Heart right ventricle (tissue), 16 donors: ENCODE measurements at regions not wholly inside any gene's neighbourhood (a gene's known extent, or its start where the extent isn't known, plus 50 kb on each side); places are given as distances from the start of the nearest gene placed in this dataset.

Experiments
- ATAC-seq, 8 donors: fragments of 200-7000 bp; cut with Tn5 transposase; one replicate each; pipeline ENCODE4 v1.9.1; 2020; ENCODE audit warnings: mild to moderate bottlenecking in 8 of 8, moderate library complexity in 8 of 8, moderate number of reproducible peaks in 1 of 8
- DNase-seq, 2 donors: peaks; one replicate each; pipeline ENCODE4 v3.0.0-alpha.2; 2020
- H3K27ac ChIP-seq, 10 donors: fragments of 200-600 bp; sonication (generic) in 2 of 10; one replicate each; pipeline versions ENCODE4 v1.5.0 to v1.8.0; 2020 to 2022; ENCODE audit warnings: mild to moderate bottlenecking in 3 of 10
- H3K27me3 ChIP-seq, 7 donors: fragments of 200-600 bp; one replicate each; pipeline ENCODE4 v1.8.0; 2021 to 2022; ENCODE audit warnings: mild to moderate bottlenecking in 2 of 7
- H3K36me3 ChIP-seq, 9 donors: fragments of 200-600 bp; sonication (generic) in 1 of 9; one replicate each; pipeline versions ENCODE4 v1.5.0 to v1.8.0; 2020 to 2022; ENCODE audit warnings: mild to moderate bottlenecking in 2 of 9
- H3K4me1 ChIP-seq, 9 donors: fragments of 200-600 bp; sonication (generic) in 1 of 9; one replicate each; pipeline versions ENCODE4 v1.5.0 to v1.8.0; 2020 to 2022; ENCODE audit warnings: mild to moderate bottlenecking in 4 of 9
- H3K4me3 ChIP-seq, 10 donors: fragments of 200-600 bp; sonication (generic) in 2 of 10; one replicate each; pipeline versions ENCODE4 v1.5.0 to v1.8.0; 2020 to 2022; ENCODE audit warnings: mild to moderate bottlenecking in 7 of 10, moderate library complexity in 2 of 10
- H3K9me3 ChIP-seq, 11 donors: fragments of 200-600 bp in 10 of 11; sonication (generic) in 2 of 11; one replicate each; pipeline versions ENCODE4 v1.5.0 to v1.8.0; 2013 to 2022; ENCODE audit warnings: mild to moderate bottlenecking in 2 of 11, control low read depth in 1 of 11, moderate library complexity in 1 of 11
- WGBS, 2 donors: extraction: QIAGEN DNeasy Blood & Tissue Kit; methylation state at CpG; one replicate each; pipeline ENCODE4 v1.1.7; 2013; ENCODE audit warnings: inconsistent platforms in 1 of 2; 5-methylcytosine and 5-hydroxymethylcytosine counted together
- intact Hi-C, 10 donors: fragments of 100-400 bp; cut with DNase I; formaldehyde crosslinking; loops; one replicate each; pipeline versions ENCODE4 v1.11.1 to v1.14.2; 2022
- TF ChIP-seq, protein P1 (sequence below), 9 donors: fragments of 200-600 bp; sonication (generic) in 2 of 9; IDR thresholded peaks; one replicate each; pipeline versions ENCODE4 v1.5.0 to v1.8.0; 2021 to 2022; ENCODE audit warnings: antibody characterized with exemption in 9 of 9, mild to moderate bottlenecking in 5 of 9, moderate library complexity in 1 of 9
- donor health status: Arrhythmogenic right ventricular cardiomyopathy.
- donor health status: ischemic (EF 13 %, LVEDD 7.1; RV severe dilation, severe dysfunction).
- donor health status: healthy with polysubstance abuse.
- donor health status: DM: no; HTN: yes; CAD: no.
- donor health status: DM: no; HTN: no; CAD: no.
- donor health status: ischemic (EF 25% LVEDD 6.9; RV normal size, moderate dysfunction).
- donor health status: ischemic (EF 25% LVEDD 5.7; RV mildly dilated, moderate dysfunction).
- donor health status: healthy.
- donor health status: DM: yes; HTN: yes; CAD: no.
- donor health status: Ischemic cardiomyopathy.
- donor health status: ischemic (EF 35%, LVEDD 5.7; RV mildly dilated, moderate dysfunction).
- donor health status: nonischemic (EF 11% LVEDD 7.7; RV severe dilation, severe dysfunction).
- donor health status: DM: yes; HTN: yes; CAD: no.
- donor health status: PGD.
- donor health status: ischemic (EF 29% LVEDD 5.4; RV normal size, mild dysfunction).
- donor health status: nonischemic (EF 23%, LVEDD 6.1; RV moderate dilation, normal function).

DNA sequence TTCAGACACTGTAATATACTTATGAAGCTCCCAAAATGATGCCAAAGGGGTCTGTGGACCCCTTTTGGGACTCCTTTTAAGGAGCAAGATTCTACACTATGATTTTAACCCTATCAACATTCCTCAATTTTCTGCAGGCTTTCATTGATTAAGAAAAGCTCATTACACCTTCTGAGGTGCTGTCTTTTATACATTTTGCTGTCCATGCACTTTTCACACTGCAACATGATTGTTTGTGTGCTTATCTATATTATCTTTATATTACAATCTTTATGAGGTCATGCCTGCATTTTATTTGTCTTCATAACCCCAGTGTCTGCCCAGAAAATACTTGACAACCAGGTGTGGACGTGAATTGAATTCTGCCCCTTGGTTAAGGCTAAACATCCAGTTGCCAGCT is 482.6 kb upstream of the ZFHX3 start:
- TF ChIP-seq, protein P1, sequence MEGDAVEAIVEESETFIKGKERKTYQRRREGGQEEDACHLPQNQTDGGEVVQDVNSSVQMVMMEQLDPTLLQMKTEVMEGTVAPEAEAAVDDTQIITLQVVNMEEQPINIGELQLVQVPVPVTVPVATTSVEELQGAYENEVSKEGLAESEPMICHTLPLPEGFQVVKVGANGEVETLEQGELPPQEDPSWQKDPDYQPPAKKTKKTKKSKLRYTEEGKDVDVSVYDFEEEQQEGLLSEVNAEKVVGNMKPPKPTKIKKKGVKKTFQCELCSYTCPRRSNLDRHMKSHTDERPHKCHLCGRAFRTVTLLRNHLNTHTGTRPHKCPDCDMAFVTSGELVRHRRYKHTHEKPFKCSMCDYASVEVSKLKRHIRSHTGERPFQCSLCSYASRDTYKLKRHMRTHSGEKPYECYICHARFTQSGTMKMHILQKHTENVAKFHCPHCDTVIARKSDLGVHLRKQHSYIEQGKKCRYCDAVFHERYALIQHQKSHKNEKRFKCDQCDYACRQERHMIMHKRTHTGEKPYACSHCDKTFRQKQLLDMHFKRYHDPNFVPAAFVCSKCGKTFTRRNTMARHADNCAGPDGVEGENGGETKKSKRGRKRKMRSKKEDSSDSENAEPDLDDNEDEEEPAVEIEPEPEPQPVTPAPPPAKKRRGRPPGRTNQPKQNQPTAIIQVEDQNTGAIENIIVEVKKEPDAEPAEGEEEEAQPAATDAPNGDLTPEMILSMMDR (IDR thresholded peaks at IDR 0.05): no peak
- WGBS, 2 donors: 50 to 64% methylated on average over 1 of the region's 1 CpG

DNA sequence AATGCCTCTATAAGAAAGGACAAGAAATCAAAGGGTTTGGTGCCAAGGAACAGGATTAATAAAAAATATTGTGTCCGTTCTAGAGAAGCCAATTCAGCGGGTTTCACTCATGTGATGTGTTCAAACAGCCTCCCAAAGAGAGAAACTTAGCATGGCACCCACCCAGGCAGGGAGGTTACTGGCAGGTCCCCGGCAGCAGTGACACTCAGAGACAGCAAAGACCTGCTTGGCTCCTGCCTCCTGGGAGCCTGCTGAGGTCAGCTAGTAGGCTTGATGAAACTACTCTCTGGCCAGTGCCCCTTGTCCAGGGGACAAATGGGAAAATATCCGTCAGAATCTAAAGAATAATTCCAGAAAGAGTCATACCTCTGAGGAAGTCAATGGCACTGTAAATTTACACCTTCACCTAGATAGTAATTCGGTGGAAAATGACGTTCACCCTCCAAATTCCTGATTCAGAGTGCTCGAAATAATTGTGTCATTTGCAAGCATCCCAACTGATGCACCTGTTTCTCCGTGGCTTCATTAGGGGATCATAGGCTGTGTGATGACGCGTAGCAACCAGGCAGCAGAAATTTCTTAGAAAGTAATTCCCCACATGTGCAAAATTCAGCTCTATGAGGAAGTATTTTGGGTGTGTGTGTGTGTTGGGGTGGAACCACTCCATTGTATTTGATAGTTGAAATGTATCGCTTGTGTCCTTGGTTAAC is 481.5 kb upstream of the ZFHX3 start:
- no peak for DNase-seq
- ATAC-seq: no peak
- Histone ChIP-seq H3K9me3 (no peaks in the 10 kb centered on the region), H3K27me3 (no peaks in the 10 kb centered on the region), H3K4me3 (no peak overlapping the region), H3K4me1 (peaks cover 0 to 11% (median 0%) of the 10 kb centered on the region in 9 donors), H3K36me3 (no peaks in the 10 kb centered on the region), H3K27ac (no peak overlapping the region)
- intact Hi-C loops: no loop called here
- 88 to 92% methylated on average over 11 of the region's 11 CpGs for WGBS, 2 donors
- TF ChIP-seq, protein P1 (IDR thresholded peaks at IDR 0.05): no peak

More for the DNA sequence above, 482.6 kb upstream of the ZFHX3 start:
- no peaks in the 10 kb centered on the region for H3K27me3 ChIP-seq
- DNase-seq (no peak), ATAC-seq (no peak)
- H3K9me3 ChIP-seq: no peaks in the 10 kb centered on the region
- intact Hi-C loops: no loop called here
- H3K36me3 ChIP-seq: no peaks in the 10 kb centered on the region
- H3K4me3 ChIP-seq: no peak overlapping the region
- peaks cover 0 to 11% (median 0%) of the 10 kb centered on the region in 9 donors for H3K4me1 ChIP-seq
- H3K27ac ChIP-seq: no peak overlapping the region

DNA sequence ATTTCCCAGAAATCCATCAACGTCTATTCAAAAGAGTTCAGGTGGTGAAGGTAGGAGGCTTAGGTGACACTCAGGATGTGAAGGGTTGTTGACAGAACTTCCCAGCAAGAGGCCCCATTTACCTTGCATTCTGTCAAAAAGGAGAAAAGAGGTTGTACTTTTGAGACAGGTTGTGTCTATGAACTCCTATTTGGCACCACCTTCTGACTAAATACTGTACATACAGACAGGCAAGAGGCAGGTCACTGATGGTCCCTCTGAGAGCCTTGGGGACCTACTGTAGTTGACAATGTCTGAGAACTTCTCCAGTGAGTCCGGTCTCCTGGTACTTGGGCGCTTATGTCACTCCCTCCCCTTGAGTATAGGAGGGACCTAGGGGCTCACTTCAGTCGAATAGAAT is 479.3 kb upstream of the ZFHX3 start:
- Histone ChIP-seq H3K27me3 (no peaks in the 10 kb centered on the region), H3K4me3 (no peak overlapping the region), H3K4me1 (peaks cover 0 to 11% (median 0%) of the 10 kb centered on the region in 9 donors), H3K9me3 (no peaks in the 10 kb centered on the region), H3K36me3 (no peaks in the 10 kb centered on the region), H3K27ac (no peak overlapping the region)
- intact Hi-C loops: no loop called here
- ATAC-seq (no peak), DNase-seq (no peak)
- WGBS, 2 donors: 81 to 82% methylated on average over 4 of the region's 4 CpGs
- TF ChIP-seq, protein P1 (IDR thresholded peaks at IDR 0.05): no peak

DNA sequence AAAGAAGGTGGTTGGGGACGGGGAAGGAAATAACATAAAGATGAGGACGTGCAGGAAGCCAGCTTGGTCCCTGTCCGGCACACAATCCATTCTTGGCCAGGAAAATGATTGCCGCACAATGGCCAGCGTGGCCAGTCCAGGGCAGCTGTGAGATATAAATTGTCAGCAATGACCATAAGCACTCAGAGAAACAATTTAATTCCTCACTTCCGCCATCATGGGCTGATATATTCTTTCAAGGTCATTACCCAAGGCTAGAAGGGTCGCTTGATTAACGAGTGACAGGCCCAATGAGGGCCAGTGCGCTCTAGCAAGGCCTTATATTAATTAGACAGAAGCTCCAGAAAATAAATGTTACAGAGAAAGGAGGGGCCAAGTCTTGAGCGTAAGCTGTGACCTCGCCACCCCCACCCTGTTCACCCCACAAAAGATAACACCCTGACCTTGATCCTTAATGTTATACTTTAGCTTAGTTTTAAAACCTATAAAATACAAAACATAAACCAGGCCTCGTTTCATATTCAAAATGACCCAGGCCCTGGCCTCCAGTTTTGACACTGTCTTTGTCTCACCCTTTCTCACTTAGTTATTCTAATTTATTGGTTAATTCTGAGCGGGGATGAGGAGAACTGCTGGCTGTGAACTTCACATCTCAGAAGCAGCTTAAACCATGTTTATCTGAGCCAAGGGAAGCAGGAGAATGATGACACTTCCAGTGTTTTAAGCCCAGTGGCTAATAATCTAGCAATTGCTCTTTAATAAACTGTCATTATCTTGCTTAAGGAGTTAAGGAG is 478.3 kb upstream of the ZFHX3 start:
- no peaks in the 10 kb centered on the region for H3K9me3 ChIP-seq
- H3K27ac ChIP-seq: no peak overlapping the region
- WGBS, 2 donors: 82 to 83% methylated on average over 13 of the region's 13 CpGs
- no peak for DNase-seq
- peaks cover 0 to 9% (median 0%) of the 10 kb centered on the region in 9 donors for H3K4me1 ChIP-seq
- no peak for ATAC-seq
- TF ChIP-seq, protein P1 (IDR thresholded peaks at IDR 0.05): no peak
- no peak overlapping the region for H3K4me3 ChIP-seq
- intact Hi-C loops: no loop called here
- no peaks in the 10 kb centered on the region for H3K27me3 ChIP-seq
- no peaks in the 10 kb centered on the region for H3K36me3 ChIP-seq
